Fibroblast of lung (primary cell): ENCODE measurements at regions not wholly inside any gene's neighbourhood (a gene's known extent, or its start where the extent isn't known, plus 50 kb on each side); places are given as distances from the start of the nearest gene placed in this dataset.

Source experiments
- DNase-seq, 2 donors: peaks; one replicate each; pipeline versions ENCODE4 v3.0.0 to v3.0.0-alpha.2; 2010; ENCODE audit warnings: low read depth in 2 of 2
- H2AFZ ChIP-seq: 2 replicates; pipeline ENCODE4 v1.5.1; 2012; ENCODE audit warnings: low read length, control low read depth, inconsistent platforms
- H3K27ac ChIP-seq: 2 replicates; pipeline ENCODE4 v1.5.1; 2011; ENCODE audit warnings: low read length, control low read depth; ENCODE audit not compliant: insufficient read depth
- H3K27me3 ChIP-seq: 2 replicates; pipeline ENCODE4 v1.5.1; 2011; ENCODE audit warnings: mild to moderate bottlenecking, low read length; ENCODE audit not compliant: control insufficient read depth, insufficient read depth
- H3K36me3 ChIP-seq: 2 replicates; pipeline ENCODE4 v1.5.1; 2011; ENCODE audit warnings: low read length; ENCODE audit not compliant: control insufficient read depth, insufficient read depth
- H3K4me1 ChIP-seq: 2 replicates; pipeline ENCODE4 v1.5.1; 2011; ENCODE audit warnings: low read length; ENCODE audit not compliant: control insufficient read depth, insufficient read depth; ENCODE audit errors: extremely low read depth
- H3K4me2 ChIP-seq: 2 replicates; pipeline ENCODE4 v1.5.1; 2011; ENCODE audit warnings: low read length, control low read depth; ENCODE audit not compliant: insufficient read depth; ENCODE audit errors: extremely low read depth
- H3K4me3 ChIP-seq, 4 experiments: fragments of 200-600 bp in 1 of 4; sonication (generic) in 1 of 4; replicated peaks in 1 of 4; 2 replicates each; pipeline ENCODE4 v1.5.1; 2011 to 2016; ENCODE audit warnings: low read length in 4 of 4, low read depth in 3 of 4, mild to moderate bottlenecking in 3 of 4, control low read depth in 2 of 4, inconsistent platforms in 1 of 4, mixed read lengths in 1 of 4; ENCODE audit not compliant: insufficient read depth in 1 of 4; ENCODE audit errors: control extremely low read depth in 1 of 4
- H3K79me2 ChIP-seq: 2 replicates; pipeline ENCODE4 v1.5.1; 2012; ENCODE audit warnings: mild to moderate bottlenecking, low read length, inconsistent platforms; ENCODE audit not compliant: control insufficient read depth, insufficient read depth
- H3K9ac ChIP-seq: 2 replicates; pipeline ENCODE4 v1.5.1; 2011; ENCODE audit warnings: mild to moderate bottlenecking, low read length, control low read depth; ENCODE audit not compliant: insufficient read depth
- H3K9me3 ChIP-seq: 2 replicates; pipeline ENCODE4 v1.5.1; 2012; ENCODE audit warnings: low read depth, low read length; ENCODE audit not compliant: control insufficient read depth, insufficient read depth
- H4K20me1 ChIP-seq: 2 replicates; pipeline ENCODE4 v1.5.1; 2011; ENCODE audit warnings: low read length; ENCODE audit not compliant: control insufficient read depth, insufficient read depth; ENCODE audit errors: extremely low read depth
- CTCF ChIP-seq, 2 donors: IDR thresholded peaks in 1 of 2; conservative IDR thresholded peaks in 1 of 2; 1 replicate in 1 of 2; 2 replicates in 1 of 2; pipeline ENCODE4 v1.5.1; 2011 to 2012; ENCODE audit warnings: low read length in 2 of 2, control low read depth in 1 of 2, inconsistent platforms in 1 of 2, low read depth in 1 of 2, mild to moderate bottlenecking in 1 of 2
- EZH2 ChIP-seq: IDR thresholded peaks from 2 replicates; pipeline ENCODE4 v1.5.1; 2012; ENCODE audit warnings: low read length, control low read depth, mild to moderate bottlenecking; ENCODE audit errors: missing control alignments

GRCh38 chr3:81951636-81952035, 190.2 kb upstream of the GBE1 start:
- Histone ChIP-seq H4K20me1 (no peaks in the 10 kb centered on the region), H3K4me2 (no peak overlapping the region), H3K27me3 (no peaks in the 10 kb centered on the region), H3K4me3 (no peak overlapping the region), H3K36me3 (no peaks in the 10 kb centered on the region), H3K27ac (no peak overlapping the region), H3K9ac (no peak overlapping the region), H3K79me2 (no peaks in the 10 kb centered on the region), H3K4me1 (no peaks in the 10 kb centered on the region), H2AFZ (no peak overlapping the region), H3K9me3 (no peaks in the 10 kb centered on the region)
- DNase-seq, result no peak
- TF ChIP-seq EZH2 (no peak), CTCF (conservative IDR thresholded peaks at IDR 0.05 in 1 of 2, IDR thresholded peaks at IDR 0.05 in 1 of 2; ENCODE audit: low read depth in 1 of 2, low read length in 2 of 2) (no peak)

GRCh38 chr3:81951106-81951505, 189.7 kb upstream of the GBE1 start:
- H3K4me1 ChIP-seq, result no peaks in the 10 kb centered on the region
- H4K20me1 ChIP-seq, result no peaks in the 10 kb centered on the region
- no peak overlapping the region for H3K4me3 ChIP-seq
- TF ChIP-seq CTCF (conservative IDR thresholded peaks at IDR 0.05 in 1 of 2, IDR thresholded peaks at IDR 0.05 in 1 of 2; ENCODE audit: low read depth in 1 of 2, low read length in 2 of 2) (no peak), EZH2 (no peak)
- H2AFZ ChIP-seq, result no peak overlapping the region
- no peaks in the 10 kb centered on the region for H3K36me3 ChIP-seq
- no peak for DNase-seq
- no peaks in the 10 kb centered on the region for H3K27me3 ChIP-seq
- H3K79me2 ChIP-seq, result no peaks in the 10 kb centered on the region
- H3K27ac ChIP-seq, result no peak overlapping the region
- H3K4me2 ChIP-seq, result no peak overlapping the region
- H3K9ac ChIP-seq, result no peak overlapping the region
- H3K9me3 ChIP-seq, result no peaks in the 10 kb centered on the region

- no peak for DNase-seq
- Histone ChIP-seq H3K9ac (no peak overlapping the region), H3K4me1 (no peaks in the 10 kb centered on the region), H4K20me1 (no peaks in the 10 kb centered on the region), H3K9me3 (no peaks in the 10 kb centered on the region), H3K4me2 (no peak overlapping the region), H2AFZ (no peak overlapping the region), H3K4me3 (no peak overlapping the region), H3K27ac (no peak overlapping the region), H3K36me3 (no peaks in the 10 kb centered on the region), H3K27me3 (no peaks in the 10 kb centered on the region), H3K79me2 (no peaks in the 10 kb centered on the region)
- TF ChIP-seq CTCF (conservative IDR thresholded peaks at IDR 0.05 in 1 of 2, IDR thresholded peaks at IDR 0.05 in 1 of 2; ENCODE audit: low read depth in 1 of 2, low read length in 2 of 2) (no peak), EZH2 (no peak)
These were observed 185.9 kb upstream of the GBE1 start for GRCh38 chr3:81947359-81947758.
